HepG2 (cell line): ENCODE measurements at regions not wholly inside any gene's neighbourhood (a gene's known extent, or its start where the extent isn't known, plus 50 kb on each side); places are given as distances from the start of the nearest gene placed in this dataset.

Source experiments
- ATRX ChIP-seq: sonication (generic); formaldehyde crosslinking; IDR thresholded peaks from 2 replicates; pipeline ENCODE4 v1.4.0; 2020; ENCODE audit warnings: missing genetic modification reagents, borderline replicate concordance
- BHLHE40 ChIP-seq: IDR thresholded peaks from 2 replicates; pipeline ENCODE4 v1.6.1; 2011; ENCODE audit warnings: low read length, improper control_type of control experiment
- ZNF333 ChIP-seq: sonication (generic); formaldehyde crosslinking; IDR thresholded peaks from 2 replicates; pipeline ENCODE4 v1.4.0; 2020; ENCODE audit warnings: mild to moderate bottlenecking, missing genetic modification reagents, borderline replicate concordance
- ZNF543 ChIP-seq: sonication (generic); formaldehyde crosslinking; IDR thresholded peaks from 2 replicates; pipeline ENCODE4 v1.4.0; 2020; ENCODE audit warnings: mild to moderate bottlenecking, missing genetic modification reagents
- ZNF766 ChIP-seq: sonication (generic); formaldehyde crosslinking; IDR thresholded peaks from 2 replicates; pipeline ENCODE4 v1.5.0; 2020; ENCODE audit warnings: missing genetic modification reagents, borderline replicate concordance
- TF ChIP-seq, protein P1 (sequence below): sonication (generic); formaldehyde crosslinking; IDR thresholded peaks from 2 replicates; pipeline ENCODE4 v1.5.0; 2020; ENCODE audit warnings: mild to moderate bottlenecking, missing genetic modification reagents, borderline replicate concordance
- TF ChIP-seq, protein P2 (sequence below): sonication (generic); formaldehyde crosslinking; IDR thresholded peaks from 2 replicates; pipeline ENCODE4 v1.4.0; 2020; ENCODE audit warnings: missing genetic modification reagents

DNA sequence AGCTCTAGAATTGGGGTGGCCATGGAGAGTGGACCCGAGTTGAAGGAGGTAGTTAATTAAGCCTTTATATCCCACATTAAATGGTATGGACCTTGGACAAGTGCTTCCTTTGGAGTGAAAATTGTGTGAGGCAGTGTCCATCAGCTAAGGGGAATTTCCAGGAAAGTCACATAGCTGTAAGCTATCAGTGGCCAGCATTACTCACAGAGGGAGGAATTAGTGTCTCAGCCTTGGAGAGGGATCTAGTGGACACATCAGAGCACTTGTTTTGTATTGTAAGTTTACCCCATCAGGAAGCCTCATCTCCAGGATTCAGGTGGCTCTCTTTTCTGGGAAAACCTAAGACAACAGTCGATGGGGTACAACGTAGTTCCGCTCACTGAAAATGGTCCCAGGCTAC, 416.7 kb downstream of the TFEC start (continued):
- TF ChIP-seq, protein P1, sequence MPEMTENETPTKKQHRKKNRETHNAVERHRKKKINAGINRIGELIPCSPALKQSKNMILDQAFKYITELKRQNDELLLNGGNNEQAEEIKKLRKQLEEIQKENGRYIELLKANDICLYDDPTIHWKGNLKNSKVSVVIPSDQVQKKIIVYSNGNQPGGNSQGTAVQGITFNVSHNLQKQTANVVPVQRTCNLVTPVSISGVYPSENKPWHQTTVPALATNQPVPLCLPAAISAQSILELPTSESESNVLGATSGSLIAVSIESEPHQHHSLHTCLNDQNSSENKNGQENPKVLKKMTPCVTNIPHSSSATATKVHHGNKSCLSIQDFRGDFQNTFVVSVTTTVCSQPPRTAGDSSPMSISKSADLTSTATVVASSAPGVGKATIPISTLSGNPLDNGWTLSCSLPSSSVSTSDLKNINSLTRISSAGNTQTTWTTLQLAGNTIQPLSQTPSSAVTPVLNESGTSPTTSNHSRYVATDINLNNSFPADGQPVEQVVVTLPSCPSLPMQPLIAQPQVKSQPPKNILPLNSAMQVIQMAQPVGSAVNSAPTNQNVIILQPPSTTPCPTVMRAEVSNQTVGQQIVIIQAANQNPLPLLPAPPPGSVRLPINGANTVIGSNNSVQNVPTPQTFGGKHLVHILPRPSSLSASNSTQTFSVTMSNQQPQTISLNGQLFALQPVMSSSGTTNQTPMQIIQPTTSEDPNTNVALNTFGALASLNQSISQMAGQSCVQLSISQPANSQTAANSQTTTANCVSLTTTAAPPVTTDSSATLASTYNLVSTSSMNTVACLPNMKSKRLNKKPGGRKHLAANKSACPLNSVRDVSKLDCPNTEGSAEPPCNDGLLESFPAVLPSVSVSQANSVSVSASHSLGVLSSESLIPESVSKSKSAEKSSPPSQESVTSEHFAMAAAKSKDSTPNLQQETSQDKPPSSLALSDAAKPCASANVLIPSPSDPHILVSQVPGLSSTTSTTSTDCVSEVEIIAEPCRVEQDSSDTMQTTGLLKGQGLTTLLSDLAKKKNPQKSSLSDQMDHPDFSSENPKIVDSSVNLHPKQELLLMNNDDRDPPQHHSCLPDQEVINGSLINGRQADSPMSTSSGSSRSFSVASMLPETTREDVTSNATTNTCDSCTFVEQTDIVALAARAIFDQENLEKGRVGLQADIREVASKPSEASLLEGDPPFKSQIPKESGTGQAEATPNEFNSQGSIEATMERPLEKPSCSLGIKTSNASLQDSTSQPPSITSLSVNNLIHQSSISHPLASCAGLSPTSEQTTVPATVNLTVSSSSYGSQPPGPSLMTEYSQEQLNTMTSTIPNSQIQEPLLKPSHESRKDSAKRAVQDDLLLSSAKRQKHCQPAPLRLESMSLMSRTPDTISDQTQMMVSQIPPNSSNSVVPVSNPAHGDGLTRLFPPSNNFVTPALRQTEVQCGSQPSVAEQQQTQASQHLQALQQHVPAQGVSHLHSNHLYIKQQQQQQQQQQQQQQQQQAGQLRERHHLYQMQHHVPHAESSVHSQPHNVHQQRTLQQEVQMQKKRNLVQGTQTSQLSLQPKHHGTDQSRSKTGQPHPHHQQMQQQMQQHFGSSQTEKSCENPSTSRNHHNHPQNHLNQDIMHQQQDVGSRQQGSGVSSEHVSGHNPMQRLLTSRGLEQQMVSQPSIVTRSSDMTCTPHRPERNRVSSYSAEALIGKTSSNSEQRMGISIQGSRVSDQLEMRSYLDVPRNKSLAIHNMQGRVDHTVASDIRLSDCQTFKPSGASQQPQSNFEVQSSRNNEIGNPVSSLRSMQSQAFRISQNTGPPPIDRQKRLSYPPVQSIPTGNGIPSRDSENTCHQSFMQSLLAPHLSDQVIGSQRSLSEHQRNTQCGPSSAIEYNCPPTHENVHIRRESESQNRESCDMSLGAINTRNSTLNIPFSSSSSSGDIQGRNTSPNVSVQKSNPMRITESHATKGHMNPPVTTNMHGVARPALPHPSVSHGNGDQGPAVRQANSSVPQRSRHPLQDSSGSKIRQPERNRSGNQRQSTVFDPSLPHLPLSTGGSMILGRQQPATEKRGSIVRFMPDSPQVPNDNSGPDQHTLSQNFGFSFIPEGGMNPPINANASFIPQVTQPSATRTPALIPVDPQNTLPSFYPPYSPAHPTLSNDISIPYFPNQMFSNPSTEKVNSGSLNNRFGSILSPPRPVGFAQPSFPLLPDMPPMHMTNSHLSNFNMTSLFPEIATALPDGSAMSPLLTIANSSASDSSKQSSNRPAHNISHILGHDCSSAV (CRISPR knock-in tag): no peak
- TF ChIP-seq, protein P2, sequence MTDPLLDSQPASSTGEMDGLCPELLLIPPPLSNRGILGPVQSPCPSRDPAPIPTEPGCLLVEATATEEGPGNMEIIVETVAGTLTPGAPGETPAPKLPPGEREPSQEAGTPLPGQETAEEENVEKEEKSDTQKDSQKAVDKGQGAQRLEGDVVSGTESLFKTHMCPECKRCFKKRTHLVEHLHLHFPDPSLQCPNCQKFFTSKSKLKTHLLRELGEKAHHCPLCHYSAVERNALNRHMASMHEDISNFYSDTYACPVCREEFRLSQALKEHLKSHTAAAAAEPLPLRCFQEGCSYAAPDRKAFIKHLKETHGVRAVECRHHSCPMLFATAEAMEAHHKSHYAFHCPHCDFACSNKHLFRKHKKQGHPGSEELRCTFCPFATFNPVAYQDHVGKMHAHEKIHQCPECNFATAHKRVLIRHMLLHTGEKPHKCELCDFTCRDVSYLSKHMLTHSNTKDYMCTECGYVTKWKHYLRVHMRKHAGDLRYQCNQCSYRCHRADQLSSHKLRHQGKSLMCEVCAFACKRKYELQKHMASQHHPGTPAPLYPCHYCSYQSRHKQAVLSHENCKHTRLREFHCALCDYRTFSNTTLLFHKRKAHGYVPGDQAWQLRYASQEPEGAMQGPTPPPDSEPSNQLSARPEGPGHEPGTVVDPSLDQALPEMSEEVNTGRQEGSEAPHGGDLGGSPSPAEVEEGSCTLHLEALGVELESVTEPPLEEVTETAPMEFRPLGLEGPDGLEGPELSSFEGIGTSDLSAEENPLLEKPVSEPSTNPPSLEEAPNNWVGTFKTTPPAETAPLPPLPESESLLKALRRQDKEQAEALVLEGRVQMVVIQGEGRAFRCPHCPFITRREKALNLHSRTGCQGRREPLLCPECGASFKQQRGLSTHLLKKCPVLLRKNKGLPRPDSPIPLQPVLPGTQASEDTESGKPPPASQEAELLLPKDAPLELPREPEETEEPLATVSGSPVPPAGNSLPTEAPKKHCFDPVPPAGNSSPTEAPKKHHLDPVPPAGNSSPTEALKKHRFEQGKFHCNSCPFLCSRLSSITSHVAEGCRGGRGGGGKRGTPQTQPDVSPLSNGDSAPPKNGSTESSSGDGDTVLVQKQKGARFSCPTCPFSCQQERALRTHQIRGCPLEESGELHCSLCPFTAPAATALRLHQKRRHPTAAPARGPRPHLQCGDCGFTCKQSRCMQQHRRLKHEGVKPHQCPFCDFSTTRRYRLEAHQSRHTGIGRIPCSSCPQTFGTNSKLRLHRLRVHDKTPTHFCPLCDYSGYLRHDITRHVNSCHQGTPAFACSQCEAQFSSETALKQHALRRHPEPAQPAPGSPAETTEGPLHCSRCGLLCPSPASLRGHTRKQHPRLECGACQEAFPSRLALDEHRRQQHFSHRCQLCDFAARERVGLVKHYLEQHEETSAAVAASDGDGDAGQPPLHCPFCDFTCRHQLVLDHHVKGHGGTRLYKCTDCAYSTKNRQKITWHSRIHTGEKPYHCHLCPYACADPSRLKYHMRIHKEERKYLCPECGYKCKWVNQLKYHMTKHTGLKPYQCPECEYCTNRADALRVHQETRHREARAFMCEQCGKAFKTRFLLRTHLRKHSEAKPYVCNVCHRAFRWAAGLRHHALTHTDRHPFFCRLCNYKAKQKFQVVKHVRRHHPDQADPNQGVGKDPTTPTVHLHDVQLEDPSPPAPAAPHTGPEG (CRISPR knock-in tag): no peak
- TF ChIP-seq ATRX (CRISPR knock-in tag) (no peak), ZNF766 (CRISPR knock-in tag) (no peak), ZNF333 (CRISPR knock-in tag) (no peak), BHLHE40 (no peak), ZNF543 (CRISPR knock-in tag) (no peak)
- TF ChIP-seq, all 625 proteins: peak for 0
